MV-4-11 (cell line): ENCODE measurements at regions not wholly inside any gene's neighbourhood (a gene's known extent, or its start where the extent isn't known, plus 50 kb on each side); places are given as distances from the start of the nearest gene placed in this dataset.
A peak's percentile ranks its signal among the peaks of the same experiment; 100 is the strongest.
"Not testable (repeated sequence)": the region's sequence is repeated elsewhere in the genome, so short reads cannot be mapped to it uniquely, and the experiment has no call there.

Source experiments
- DNase-seq: peaks from one replicate; lab custom pipeline; 2025; lab: John Stamatoyannopoulos, UW

DNA sequence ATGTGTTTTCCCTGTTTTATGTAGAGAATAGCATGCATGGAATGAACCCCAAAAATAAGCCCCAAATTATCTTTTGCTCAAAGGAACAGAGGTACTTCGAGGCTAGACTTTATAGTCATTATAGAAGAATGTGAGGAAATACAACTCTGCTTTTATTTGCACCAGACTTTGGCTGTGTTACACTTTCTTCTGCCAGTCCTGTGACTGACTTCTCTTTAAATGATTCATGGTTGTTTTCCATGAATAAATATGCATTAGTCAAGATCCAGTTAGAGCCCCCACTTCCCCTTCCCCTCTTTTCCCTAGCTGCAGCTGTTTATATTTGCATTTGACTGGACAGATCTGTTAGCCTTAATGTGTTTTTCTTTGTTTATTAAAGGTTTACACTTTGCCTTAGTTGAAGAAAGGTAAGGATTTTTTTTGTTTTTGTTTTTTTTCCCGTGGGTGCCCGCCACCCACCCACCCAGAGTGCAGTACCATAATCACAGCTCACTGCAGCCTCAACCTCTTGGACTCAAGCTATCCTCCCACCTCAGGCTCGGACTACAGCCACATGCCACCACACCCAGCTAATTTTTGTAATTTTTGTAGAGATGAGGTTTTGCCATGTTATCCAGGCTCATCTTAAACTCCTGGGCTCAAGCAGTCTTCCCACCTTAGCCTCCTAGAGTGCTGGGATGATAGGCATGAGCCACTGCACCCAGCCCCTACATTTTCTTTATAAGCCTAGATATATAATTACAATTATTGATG, 152.6 kb downstream of the CYB561 start:
- DNase-seq: no peak

DNA sequence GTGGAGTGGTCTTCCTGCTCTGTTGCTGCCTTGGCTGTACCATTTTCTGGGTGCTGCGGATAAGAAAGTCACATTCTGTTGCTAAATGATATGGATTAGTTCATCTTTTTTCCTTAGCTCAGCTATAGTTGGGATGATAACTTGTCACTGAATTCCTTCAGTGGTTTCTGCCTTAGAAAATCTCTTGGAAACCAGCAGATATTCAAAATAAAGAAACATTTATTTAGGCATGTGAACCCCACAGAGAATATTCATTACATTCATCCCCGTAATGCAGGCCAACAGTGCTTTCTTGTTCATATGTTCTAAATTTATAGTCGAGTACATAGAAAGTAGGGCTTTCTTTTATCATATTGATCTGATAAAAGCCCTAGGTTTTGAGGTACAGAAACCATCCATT, 151.3 kb downstream of the CYB561 start:
- DNase-seq: no peak

DNA sequence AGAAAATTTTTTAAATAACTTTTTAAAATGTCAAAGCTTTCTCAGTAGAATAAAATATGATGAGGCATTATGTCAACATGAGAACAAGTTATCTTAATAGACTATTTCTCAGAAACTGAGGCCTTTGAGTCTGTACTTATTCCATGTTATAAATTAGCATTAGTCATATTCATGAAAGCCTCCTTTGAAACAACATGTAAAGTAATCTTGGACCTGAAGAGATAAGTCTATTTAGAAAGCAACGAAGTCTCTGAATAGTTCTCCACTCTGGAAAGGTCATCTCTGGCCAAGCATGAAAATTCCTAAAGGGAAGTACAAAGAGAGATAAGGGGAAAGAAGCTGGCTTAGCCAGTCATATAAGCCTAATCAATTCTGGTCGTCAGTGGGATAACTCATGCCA, 150.8 kb downstream of the CYB561 start:
- no peak for DNase-seq

DNA sequence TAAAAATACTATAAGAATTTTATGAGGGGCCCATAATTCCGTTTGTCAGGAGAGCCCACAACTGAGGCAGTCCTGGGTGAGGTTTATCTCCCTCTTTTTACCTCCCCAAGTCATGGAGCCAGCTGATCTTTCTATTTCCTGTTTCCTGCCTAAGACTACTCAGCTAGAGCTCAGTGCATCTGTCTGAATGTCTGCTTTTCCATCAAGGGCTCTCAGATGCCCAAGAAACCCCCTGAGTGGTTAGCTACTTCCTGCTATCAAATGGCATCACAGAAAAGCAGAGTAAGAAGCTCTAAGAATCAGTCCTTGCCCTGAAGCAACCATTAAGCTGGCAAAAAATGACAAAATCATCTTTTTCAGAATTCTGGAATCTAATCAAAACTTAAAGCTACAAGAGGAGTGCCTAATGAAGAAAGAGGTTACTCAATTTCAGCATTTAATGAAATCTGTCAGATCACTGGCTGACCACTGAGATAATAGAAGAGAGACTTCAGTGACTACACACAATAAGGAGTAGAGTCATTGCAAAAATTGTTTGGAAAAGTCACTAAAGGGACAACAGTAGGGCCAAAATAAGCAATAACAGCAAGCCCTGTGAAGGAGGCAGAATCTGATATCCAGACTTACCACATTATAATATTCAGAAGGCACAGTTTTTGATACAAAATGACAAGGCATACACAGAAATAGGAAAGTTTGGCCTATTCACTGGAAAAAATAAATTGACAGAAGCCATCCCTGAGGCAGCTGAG, 150.1 kb downstream of the CYB561 start:
- DNase-seq: no peak

DNA sequence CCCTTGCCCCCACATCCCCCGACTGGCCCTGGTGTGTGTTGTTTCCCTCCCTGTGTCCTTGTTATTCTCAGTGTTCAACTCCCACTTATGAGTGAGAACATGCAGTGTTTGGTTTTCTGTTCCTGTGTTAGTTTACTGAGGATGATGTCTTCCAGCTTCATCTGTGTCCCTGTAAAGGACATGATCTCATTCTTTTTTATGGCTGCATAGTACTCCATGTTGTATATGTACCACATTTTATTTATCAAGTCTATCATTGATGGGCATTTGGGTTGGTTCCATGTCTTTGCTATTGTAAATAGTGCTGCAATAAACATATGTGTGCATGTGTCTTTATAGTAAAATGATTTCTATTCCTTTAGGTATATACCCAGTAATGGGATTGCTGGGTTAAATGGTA, 147.2 kb downstream of the CYB561 start:
- DNase-seq: not testable (repeated sequence)

DNA sequence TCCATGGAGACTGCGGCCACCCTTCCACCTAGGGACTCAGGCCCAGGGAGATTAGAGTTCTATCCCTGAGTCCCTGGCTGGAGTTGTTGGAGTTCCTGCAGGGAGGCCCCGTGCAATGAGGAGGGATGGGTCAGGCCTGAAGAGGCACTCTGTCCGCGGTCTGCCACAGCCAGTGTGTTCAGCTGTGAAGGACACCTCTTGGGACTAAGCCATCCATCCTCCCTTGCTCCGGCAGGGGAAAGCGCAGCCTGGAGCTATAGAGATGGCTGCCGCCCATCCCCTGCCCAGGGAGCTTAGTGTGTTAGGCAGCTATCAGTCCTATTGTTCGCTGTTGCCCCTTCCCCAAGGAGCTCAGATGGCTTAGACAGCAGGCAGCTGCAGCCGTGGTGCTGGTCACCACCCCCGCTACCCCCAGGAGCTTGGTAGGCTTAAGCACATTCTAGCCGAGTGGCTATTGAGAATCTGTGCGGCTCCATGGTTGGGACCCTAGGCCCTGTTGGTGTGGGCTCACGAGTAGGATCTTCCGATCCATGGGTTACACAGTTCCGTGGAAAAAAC, 141.3 kb downstream of the CYB561 start:
- no peak for DNase-seq

DNA sequence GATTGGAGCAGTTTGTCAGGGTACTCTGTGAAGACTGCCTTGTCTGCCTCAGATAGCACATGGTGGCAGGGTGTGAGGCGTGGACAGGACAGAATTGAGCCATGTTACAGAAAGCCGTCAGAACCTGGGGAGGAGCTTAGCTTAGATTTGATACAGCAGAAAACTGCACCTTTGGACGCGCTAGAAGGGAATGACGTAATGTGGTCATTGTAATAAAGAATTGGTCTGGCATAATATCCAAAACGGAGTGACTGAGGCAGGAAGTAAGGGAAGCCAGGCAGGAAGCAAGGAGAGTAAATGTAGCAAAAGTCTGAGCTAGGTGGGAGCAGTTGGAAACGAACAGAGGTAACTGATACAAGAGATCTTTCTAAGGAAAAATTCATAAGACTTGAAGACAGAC, 140.2 kb downstream of the CYB561 start:
- no peak for DNase-seq

DNA sequence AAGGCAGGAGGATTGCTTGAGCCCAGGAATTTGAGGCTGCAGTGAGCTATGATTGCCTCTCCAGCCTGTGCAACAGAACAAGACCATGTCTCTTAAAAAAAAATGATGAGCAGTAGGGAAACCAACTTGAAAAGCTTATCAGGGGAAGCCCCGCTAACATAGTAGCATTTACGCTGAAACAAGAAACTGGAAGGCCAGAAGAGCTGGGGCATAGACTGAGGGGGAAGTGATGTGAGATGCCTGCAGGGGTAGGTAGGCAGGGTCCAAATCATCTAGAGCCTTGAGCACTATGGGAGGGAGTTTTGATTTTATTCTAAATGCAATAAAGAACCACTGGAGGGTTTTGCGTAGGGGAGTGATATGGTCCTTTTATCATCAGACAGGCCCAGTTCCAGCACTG, 139.3 kb downstream of the CYB561 start:
- DNase-seq: no peak

DNA sequence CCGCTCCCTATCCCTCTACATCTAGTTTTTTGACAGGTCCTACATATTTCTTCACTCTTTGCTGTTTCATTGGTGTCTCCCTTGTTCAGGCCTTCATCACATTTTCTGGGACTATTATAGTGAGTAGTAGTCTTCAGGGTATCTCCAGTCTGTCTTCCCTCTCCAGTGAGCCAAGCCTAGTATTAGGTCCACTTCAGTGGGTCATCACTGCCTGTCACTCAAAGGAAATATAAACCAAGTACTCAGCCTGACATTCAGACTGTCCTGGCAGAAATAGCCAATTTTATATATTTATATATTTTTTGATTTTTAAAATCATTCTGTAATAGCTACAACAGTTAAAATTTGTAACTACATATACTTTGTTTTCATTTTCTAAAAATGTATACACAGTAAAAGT, 137.8 kb downstream of the CYB561 start:
- DNase-seq: no peak

DNA sequence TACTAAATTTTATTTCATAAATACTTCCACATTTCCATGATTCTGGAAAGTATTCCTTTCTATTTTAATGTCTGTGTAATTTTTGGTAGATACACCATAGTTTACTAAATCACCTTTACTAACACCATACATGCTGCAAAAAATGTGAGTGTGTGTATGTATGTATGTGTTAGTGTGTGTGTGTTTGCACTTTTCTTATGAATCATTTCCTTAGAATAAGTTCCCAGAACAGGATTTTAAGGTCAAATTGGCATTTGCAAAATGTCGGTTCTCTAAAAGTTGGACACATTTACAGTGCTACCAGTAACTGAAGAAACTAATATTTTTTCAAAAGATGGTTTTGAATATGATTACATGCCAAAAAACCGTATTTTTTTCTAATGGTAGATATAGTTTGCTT, 137.1 kb downstream of the CYB561 start:
- peak; percentile 71 for DNase-seq

DNA sequence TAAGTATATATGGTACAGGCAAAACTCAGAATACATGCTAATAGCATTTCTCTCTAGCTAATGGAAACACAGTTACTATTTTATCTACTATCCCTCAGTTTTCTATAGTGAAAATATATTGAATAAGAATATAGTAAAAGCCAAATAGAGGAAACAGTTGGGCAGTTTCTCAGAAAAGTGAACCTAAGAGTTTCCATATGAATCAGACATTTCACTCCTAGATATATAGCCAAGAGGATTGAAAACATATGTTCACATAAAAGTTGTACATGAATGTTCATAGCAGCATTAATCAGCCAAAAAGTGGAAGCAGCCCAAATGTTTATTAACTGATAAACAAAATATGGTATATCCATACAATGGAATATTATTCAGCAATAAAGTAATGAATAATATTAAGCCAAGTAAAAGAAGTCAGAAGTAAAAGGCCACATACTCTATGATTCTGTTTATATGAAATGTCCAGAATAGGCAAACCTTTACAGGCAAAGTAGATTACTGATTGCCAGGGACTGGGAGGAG, 134.6 kb downstream of the CYB561 start:
- peak; percentile 85 for DNase-seq

DNA sequence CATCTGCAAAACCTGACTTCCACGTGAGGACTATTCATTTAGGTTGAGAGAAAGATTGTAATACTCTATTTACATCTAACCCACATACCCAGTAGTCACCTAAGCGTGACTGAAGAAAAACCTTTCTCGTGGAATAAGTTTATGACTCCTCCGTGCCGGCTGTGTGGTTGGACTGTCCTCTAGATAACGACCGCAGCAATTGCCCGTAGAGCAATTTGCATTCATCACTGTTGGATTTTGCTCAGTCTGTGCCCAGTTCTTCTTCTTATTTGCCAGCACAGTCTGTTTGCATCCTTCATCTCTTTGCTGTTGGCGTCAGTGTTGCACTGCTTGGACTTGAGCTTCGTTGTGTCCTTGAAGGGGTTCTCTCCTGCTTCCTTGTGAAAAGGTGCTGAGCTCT, 131.3 kb downstream of the CYB561 start:
- DNase-seq: no peak

DNA sequence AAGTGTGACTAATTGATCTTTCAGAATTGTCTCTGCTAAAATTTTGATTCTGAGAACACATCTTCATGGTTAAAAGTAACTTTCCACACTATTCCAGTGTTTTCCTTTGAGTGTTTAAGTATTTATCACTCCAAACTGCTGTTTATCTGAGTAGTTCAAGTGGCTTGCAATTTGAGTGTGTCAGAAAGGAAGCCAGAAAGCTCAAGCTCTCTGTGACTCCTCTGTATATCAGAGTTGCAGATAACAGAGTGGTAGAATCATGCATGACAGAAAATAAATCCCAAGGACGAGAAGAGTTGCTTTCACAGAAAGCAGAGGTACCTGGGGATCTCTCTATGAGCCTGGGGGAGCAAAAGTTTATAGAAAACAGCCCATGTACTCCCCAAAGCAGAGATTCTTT, 130.0 kb downstream of the CYB561 start:
- no peak for DNase-seq

DNA sequence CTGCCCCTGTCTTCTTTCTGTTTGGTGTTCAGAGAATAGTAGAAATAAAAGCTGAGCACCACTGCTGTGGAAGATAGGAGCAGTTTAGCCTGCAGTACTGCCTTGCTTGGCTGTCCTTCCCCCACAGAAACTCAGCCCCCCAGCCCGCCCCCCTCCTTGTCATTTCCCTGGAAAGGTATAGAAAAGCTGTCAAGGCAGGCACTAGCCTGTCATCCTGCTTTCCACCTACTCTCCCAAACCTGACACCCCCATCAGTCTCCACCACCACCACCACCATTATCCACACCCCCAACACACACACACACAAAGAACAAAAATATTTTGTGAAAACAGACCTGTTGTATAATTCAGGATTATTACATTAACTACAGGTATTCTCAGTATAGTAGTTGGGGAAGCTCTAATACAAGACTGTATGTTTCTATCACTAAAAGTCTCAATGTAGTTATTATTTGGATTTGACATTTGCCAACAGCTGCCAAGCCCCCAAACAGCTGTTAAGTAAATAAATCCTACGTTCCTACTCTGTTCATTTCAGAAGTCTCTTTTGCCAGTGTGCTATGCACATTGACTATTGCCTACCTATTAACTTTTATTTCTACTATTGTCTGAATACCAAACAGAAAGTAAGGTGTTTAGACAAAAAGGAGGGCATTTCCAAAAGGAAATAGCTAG, 128.8 kb downstream of the CYB561 start:
- no peak for DNase-seq

DNA sequence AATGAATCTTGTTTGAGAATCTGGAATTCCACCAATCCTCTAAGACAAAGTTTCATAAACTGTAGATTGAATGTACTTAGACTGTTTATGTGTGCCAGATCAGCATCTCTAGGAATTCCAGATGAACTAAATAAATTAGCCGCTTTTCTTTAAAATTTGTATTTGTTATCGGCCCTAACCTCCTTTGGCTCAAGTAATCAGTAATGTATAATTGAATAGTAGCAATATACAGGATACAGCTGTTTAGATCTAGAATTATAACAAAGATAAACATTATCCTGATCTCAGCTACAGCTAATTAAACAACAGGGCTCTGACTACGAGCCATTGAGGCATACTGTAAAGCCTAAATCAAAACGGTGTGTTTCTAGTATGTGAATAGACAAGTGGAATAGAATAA, 120.3 kb downstream of the CYB561 start:
- no peak for DNase-seq

DNA sequence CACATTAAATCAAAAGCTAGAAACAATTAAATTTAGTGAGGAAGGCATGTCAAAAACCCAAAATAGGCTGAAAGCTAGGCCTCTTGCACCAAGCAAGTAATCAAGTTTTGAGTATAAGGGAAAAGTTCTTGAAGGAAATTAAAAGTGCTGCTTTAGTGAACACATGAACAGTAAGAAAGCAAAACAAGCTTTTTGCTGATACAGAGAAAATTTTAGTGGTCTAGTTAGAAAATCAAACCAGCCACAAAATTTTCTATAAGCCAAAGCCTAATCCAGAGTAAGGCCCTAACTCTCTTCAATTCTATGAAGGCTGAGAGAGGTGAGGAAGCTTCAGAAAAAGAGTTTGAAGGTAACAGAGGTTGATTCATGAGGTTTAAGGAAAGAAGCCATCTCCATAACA, 116.2 kb downstream of the CYB561 start:
- DNase-seq: no peak

DNA sequence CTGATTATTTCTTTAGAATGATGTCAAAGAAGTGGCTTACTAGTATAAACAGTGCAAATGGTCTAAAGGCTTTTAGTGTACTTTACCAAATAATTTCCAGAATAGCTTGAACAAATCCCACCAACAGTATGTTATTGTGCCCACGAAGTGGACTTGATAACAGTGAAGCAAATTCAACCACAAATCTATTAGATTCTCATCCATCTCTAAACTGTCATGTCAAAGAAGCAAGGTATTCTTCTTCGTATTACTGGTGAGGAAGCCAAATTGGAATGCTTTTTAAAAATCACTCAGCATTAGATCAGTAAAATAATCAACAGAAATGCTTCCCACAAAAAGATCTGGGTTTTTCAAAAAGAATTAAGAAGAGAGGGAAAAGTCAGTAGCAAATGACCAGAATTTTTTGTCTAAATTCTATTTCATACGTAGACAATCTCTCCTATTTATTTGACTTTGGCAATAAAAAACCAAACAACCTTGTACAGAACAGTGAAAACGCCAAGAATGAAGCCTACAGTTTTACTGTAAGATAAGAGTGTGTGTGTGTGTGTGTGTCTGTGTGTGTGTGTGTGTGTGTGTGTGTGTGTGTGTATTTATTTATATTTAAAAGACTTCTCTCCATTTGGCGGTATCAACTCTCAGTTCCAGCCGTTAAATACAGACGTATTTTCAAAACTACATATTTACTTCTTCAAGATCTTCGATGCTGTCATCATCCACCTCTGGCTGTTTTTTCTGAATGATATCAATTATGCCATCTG, 114.6 kb downstream of the CYB561 start:
- DNase-seq: no peak

DNA sequence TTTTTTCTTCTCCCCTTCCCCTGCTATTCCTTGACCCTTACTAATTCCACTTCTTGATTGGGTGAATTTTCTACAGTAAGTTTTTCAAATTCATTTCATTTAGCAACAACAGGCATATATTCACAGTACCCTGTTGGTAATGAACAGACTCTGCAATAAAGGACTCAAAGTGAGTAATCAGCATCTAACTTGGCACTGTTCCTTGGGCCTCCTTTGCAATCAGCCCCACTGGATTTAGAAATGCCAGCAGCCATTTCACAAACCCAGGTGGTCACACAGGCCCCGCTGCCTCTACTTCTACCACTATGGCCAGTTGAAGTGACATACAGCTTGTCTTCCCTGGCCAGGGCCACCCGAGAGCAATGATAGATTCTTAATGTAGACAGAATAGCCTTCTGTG, 113.8 kb downstream of the CYB561 start:
- DNase-seq: no peak

DNA sequence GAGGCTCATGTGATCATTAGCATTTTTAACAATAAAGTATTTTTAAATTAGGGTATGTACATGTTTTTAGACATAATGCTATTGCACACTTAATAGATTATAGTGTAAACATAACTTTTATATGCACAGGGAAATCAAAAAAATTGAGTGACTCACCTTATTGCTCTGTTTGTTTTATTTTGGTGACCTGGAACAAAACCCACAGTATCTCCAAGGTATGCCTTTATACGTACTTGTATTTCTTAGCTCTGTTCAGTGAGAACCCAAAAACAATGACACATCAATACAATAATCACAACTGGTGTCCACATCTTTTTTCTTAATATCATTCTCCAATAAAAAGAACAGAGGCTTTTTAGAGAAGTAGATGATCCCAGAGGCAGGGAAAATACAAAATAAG, 112.2 kb downstream of the CYB561 start:
- DNase-seq: no peak

DNA sequence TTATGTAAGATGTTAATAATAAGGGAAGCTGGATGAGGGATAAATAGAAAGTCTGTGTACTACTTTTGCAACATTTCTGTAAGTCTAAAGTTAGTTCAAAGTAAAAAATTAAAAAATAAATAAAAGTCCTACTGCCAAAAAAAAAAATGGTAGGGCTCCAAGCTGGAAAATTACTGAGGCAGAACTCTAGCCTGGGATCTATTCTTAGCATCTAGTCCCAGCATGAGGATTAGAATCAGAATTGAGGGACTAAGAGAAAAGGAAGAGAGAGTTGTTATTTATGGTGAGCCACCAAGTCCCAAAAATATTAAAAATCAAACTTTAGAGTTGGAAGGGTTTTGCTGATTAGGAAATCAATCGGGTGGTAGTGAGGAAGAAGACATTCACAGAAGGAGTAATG, 110.3 kb downstream of the CYB561 start:
- DNase-seq: no peak

DNA sequence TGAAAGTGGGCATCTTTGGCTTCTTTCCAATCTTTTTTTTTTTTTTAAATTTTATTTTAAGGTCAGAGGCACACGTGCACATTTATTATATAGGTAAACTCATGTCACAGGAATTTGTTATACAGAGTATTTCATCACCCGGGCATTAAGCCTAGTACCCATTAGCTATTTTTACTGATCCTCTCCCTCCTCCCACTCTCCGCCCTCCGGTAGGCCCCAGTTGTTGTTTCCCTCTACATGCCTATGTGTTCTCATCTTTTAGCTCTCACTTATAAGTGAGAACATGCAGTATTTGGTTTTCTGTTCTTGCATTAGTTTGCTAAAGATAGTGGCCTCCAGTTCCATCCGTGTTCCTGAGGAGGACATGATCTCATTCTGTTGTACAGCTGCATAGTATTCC, 108.5 kb downstream of the CYB561 start:
- no peak for DNase-seq

DNA sequence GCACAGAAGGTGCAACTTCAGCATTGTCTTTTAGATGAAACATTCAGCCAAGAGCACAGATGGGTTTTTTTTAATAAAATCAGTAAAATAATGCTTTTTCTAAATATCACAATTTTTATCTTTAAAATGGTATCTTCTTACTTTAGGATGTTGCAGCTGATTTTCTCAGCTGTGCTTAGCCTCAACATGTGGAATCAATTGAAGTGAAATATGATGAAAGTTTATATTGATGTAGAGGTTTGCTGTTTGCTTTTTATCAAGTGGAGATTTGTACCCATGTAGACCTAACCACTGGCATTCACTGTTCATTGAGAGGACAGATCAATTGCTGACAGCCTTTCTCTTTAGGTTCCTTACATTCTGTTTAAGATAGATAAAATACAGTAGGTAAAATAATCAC, 107.8 kb downstream of the CYB561 start:
- no peak for DNase-seq
